ENCODE measurements at regions not wholly inside any gene's neighbourhood (a gene's known extent, or its start where the extent isn't known, plus 50 kb on each side); places are given as distances from the start of the nearest gene placed in this dataset.

- Histone ChIP-seq H3K79me2 (ENCODE audit: control insufficient read depth, insufficient read depth, low read length) (no peaks in the 10 kb centered on the region), H2AFZ (ENCODE audit: low read depth, low read length) (no peak overlapping the region), H3K4me1 (replicated peaks in 1 of 2; ENCODE audit: control insufficient read depth in 2 of 2, insufficient read depth in 2 of 2, low read length in 2 of 2) (no peaks in the 10 kb centered on the region), H3K9me3 (replicated peaks; ENCODE audit: control insufficient read depth, insufficient read depth, low read depth, low read length) (no peaks in the 10 kb centered on the region), H3K9me1 (ENCODE audit: control insufficient read depth, insufficient read depth, low read length) (no peaks in the 10 kb centered on the region), H3K27ac (ENCODE audit: extremely low read depth, low read depth, low read length) (no peak overlapping the region), H3K27me3 (ENCODE audit: control insufficient read depth in 2 of 2, insufficient read depth in 2 of 2, low read length in 2 of 2) (no peaks in the 10 kb centered on the region), H4K20me1 (replicated peaks; ENCODE audit: control insufficient read depth, insufficient read depth, low read length) (no peaks in the 10 kb centered on the region), H3K36me3 (ENCODE audit: control insufficient read depth, insufficient read depth, low read length) (no peaks in the 10 kb centered on the region), H3K9ac (ENCODE audit: insufficient read depth in 1 of 2, low read depth in 2 of 2, low read length in 2 of 2) (no peak overlapping the region), H3K4me3 (no peak overlapping the region), H3K4me2 (ENCODE audit: insufficient read depth, low read length) (no peak overlapping the region)
- intact Hi-C loops (cut with micrococcal nuclease), result no loop called here
- FAIRE-seq (no peak), DNase-seq (ENCODE audit: extremely low read depth in 1 of 4, low spot score in 3 of 4) (no peak), ATAC-seq (no peak)
- BruUV-seq (replicated peaks), result no TSS peak
- in situ Hi-C loops (cut with MboI), result no loop called here
- ChIA-PET POLR2A (no interaction called here), CTCF (ENCODE audit: low intra/inter-chr PET ratio) (no interaction called here)
- 2% methylated on average over 6 of the region's 6 CpGs for WGBS (ENCODE audit: insufficient coverage, low coverage, missing lambda C conversion rate)
- TF ChIP-seq ZBTB1 (CRISPR knock-in tag; IDR thresholded peaks at IDR 0.05; ENCODE audit: borderline replicate concordance, low read depth) (no peak), IRF9 (tag; IDR thresholded peaks at IDR 0.05) (no peak), KLF16 (IDR thresholded peaks at IDR 0.05) (no peak), MAFK (IDR thresholded peaks at IDR 0.05; ENCODE audit: low read length) (no peak), E2F8 (IDR thresholded peaks at IDR 0.05; ENCODE audit: low read depth, partially characterized antibody) (no peak), DACH1 (IDR thresholded peaks at IDR 0.05; ENCODE audit: partially characterized antibody) (no peak), GATAD2A (IDR thresholded peaks at IDR 0.05) (no peak), ZNF3 (CRISPR knock-in tag; IDR thresholded peaks at IDR 0.05) (no peak), HNRNPLL (IDR thresholded peaks at IDR 0.05; ENCODE audit: low read depth, low read length, poor library complexity, severe bottlenecking) (no peak), TARDBP (IDR thresholded peaks at IDR 0.05) (no peak)
These were observed 175.6 kb downstream of the MC4R start for GRCh38 chr18:60196836-60197606.

All from K562 (cell line).